ENCODE measurements at regions not wholly inside any gene's neighbourhood (a gene's known extent, or its start where the extent isn't known, plus 50 kb on each side); places are given as distances from the start of the nearest gene placed in this dataset.

- no peak for TF ChIP-seq CTCF (IDR thresholded peaks at IDR 0.05; ENCODE audit: low read depth, low read length, poor library complexity, severe bottlenecking)
- no peak for TF ChIP-seq EZH2phosphoT487 (IDR thresholded peaks at IDR 0.05; ENCODE audit: borderline replicate concordance, low read length)
Measured at GRCh38 chr5:92758552-92758951, 822.5 kb downstream of the NR2F1-AS1 start.

Measured in DOHH2 (cell line).